GM12865 (cell line): ENCODE measurements at regions not wholly inside any gene's neighbourhood (a gene's known extent, or its start where the extent isn't known, plus 50 kb on each side); places are given as distances from the start of the nearest gene placed in this dataset.

Experiments
- DNase-seq: peaks from one replicate; pipeline ENCODE4 v3.0.0; 2010; ENCODE audit warnings: low read depth
- H3K4me3 ChIP-seq: 2 replicates; pipeline ENCODE4 v1.5.1; 2011; ENCODE audit warnings: mild to moderate bottlenecking, low read depth, low read length, control low read depth
- CTCF ChIP-seq: IDR thresholded peaks from 2 replicates; pipeline ENCODE4 v1.5.1; 2011; ENCODE audit warnings: low read length, control low read depth, low read depth, inconsistent platforms; ENCODE audit not compliant: insufficient read depth; ENCODE audit errors: missing control alignments

- H3K4me3 ChIP-seq, result no peak overlapping the region
- TF ChIP-seq CTCF, result no peak
- DNase-seq, result no peak
Measured at GRCh38 chr5:5040712-5041111, 99.4 kb upstream of the ADAMTS16 start.

GRCh38 chr5:5042806-5043205, 97.3 kb upstream of the ADAMTS16 start:
- no peak for TF ChIP-seq CTCF
- DNase-seq, result no peak
- no peak overlapping the region for H3K4me3 ChIP-seq

- no peak for DNase-seq
- no peak overlapping the region for H3K4me3 ChIP-seq
- TF ChIP-seq CTCF, result no peak
Measured at GRCh38 chr5:5043346-5043745, 96.8 kb upstream of the ADAMTS16 start.

- H3K4me3 ChIP-seq, result no peak overlapping the region
- no peak for TF ChIP-seq CTCF
- no peak for DNase-seq
Measured at GRCh38 chr5:5044247-5044840, 95.8 kb upstream of the ADAMTS16 start.

- no peak overlapping the region; the same call in 1 of the 2 replicates for H3K4me3 ChIP-seq
- no peak for TF ChIP-seq CTCF
- peak; percentile 47 for DNase-seq
Measured at GRCh38 chr5:5046680-5047502, 93.2 kb upstream of the ADAMTS16 start.

- DNase-seq, result no peak
- no peak for TF ChIP-seq CTCF
- H3K4me3 ChIP-seq, result no peak overlapping the region
Measured at GRCh38 chr5:5050801-5051200, 89.3 kb upstream of the ADAMTS16 start.
